Endodermal cell (in vitro differentiated cells): ENCODE measurements at regions not wholly inside any gene's neighbourhood (a gene's known extent, or its start where the extent isn't known, plus 50 kb on each side); places are given as distances from the start of the nearest gene placed in this dataset.

Source experiments
- DNase-seq: peaks from one replicate; pipeline ENCODE4 v3.0.0-alpha.2; 2017
- H3K27ac ChIP-seq: 2 replicates; pipeline ENCODE4 v1.5.1; 2013; ENCODE audit warnings: mild to moderate bottlenecking, low read depth, low read length, moderate library complexity
- H3K27me3 ChIP-seq: 2 replicates; pipeline ENCODE4 v1.6.1; 2013; ENCODE audit warnings: mild to moderate bottlenecking, low read length, moderate library complexity; ENCODE audit not compliant: insufficient read depth, control insufficient read depth, poor library complexity, severe bottlenecking
- H3K36me3 ChIP-seq: 2 replicates; pipeline ENCODE4 v1.7.0; 2013; ENCODE audit warnings: mild to moderate bottlenecking, low read length, moderate library complexity; ENCODE audit not compliant: control insufficient read depth, insufficient read depth
- H3K4me1 ChIP-seq: one replicate; pipeline ENCODE4 v1.7.0; 2013; ENCODE audit warnings: low read length; ENCODE audit not compliant: control insufficient read depth, insufficient read depth
- H3K4me3 ChIP-seq: 2 replicates; pipeline ENCODE4 v1.5.1; 2013; ENCODE audit warnings: mild to moderate bottlenecking, low read length, moderate library complexity
- H3K9ac ChIP-seq: 2 replicates; pipeline ENCODE4 v1.6.1; 2013; ENCODE audit warnings: mild to moderate bottlenecking, low read length, moderate library complexity; ENCODE audit not compliant: poor library complexity, severe bottlenecking; ENCODE audit errors: extremely low read depth
- H3K9me3 ChIP-seq: 2 replicates; pipeline ENCODE4 v1.6.1; 2013; ENCODE audit warnings: mild to moderate bottlenecking, low read length, moderate library complexity; ENCODE audit not compliant: control insufficient read depth
- H3K27ac Mint-ChIP-seq: 2 replicates; pipeline ENCODE4 v1.8.0; 2020; ENCODE audit warnings: mixed read lengths
- H3K27me3 Mint-ChIP-seq: 2 replicates; pipeline ENCODE4 v1.8.0; 2021; ENCODE audit warnings: mild to moderate bottlenecking, mixed read lengths; ENCODE audit not compliant: insufficient read depth
- H3K36me3 Mint-ChIP-seq: 2 replicates; pipeline ENCODE4 v1.8.0; 2020; ENCODE audit warnings: low read depth, mixed read lengths
- H3K4me1 Mint-ChIP-seq: 2 replicates; pipeline ENCODE4 v1.8.0; 2020; ENCODE audit warnings: mixed read lengths
- H3K4me3 Mint-ChIP-seq: 2 replicates; pipeline ENCODE4 v1.8.0; 2020; ENCODE audit warnings: mild to moderate bottlenecking, moderate library complexity, mixed read lengths
- H3K9me3 Mint-ChIP-seq: 2 replicates; pipeline ENCODE4 v1.8.0; 2020; ENCODE audit warnings: mild to moderate bottlenecking, mixed read lengths
- CTCF ChIP-seq: fragments of 200-600 bp; sonication (generic); conservative IDR thresholded peaks from 2 replicates; pipeline ENCODE4 v1.5.0; 2021; ENCODE audit warnings: antibody characterized with exemption, mild to moderate bottlenecking
- WGBS, 2 experiments: methylation state at CpG; one replicate each; pipeline versions ENCODE4 v1.1.5 to v1.1.7; 2013; ENCODE audit warnings: missing lambda C conversion rate in 2 of 2, mixed read lengths in 1 of 2; ENCODE audit not compliant: insufficient coverage in 1 of 2, insufficient read length in 1 of 2; 5-methylcytosine and 5-hydroxymethylcytosine counted together

GRCh38 chr3:76943671-76944070, 96.2 kb upstream of the ROBO2 start:
- Mint-ChIP-seq H3K27me3 (no peaks in the 10 kb centered on the region), H3K4me1 (peaks cover 3% of the 10 kb centered on the region), H3K9me3 (no peaks in the 10 kb centered on the region), H3K36me3 (no peaks in the 10 kb centered on the region), H3K4me3 (no peak overlapping the region), H3K27ac (no peak overlapping the region)
- no peak for TF ChIP-seq CTCF
- Histone ChIP-seq H3K27ac (no peak overlapping the region), H3K9me3 (no peaks in the 10 kb centered on the region), H3K4me1 (no peaks in the 10 kb centered on the region), H3K27me3 (no peaks in the 10 kb centered on the region), H3K4me3 (no peak overlapping the region), H3K36me3 (no peaks in the 10 kb centered on the region), H3K9ac (no peak overlapping the region)
- WGBS, 2 experiments: 80% methylated on average over 3 of the region's 3 CpGs; no CpG with 5 or more reads in 1 of the 2 experiments
- DNase-seq: no peak

DNA sequence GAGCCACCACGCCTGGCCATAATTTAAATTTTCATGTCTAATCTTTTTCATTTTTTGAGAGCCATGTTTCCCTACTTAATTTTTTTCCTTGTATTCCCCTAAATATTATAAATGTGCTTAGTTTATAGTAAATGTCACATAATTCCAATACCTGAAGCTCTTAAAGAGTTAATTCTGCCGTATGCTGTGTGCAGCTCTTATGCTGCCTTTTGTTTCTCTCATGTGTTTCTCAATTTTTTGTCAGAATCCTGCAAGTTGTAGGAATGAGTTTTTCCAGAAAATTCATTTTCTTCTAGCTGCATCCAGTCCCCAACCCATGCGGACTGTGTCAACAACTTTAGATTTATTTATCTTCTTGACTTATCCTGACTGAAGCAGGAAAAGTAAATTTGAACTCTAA, 90.9 kb upstream of the ROBO2 start:
- no peak overlapping the region for H3K4me3 Mint-ChIP-seq
- no peaks in the 10 kb centered on the region for H3K36me3 ChIP-seq
- H3K27me3 ChIP-seq: no peaks in the 10 kb centered on the region
- WGBS, 2 experiments: 98 to 100% methylated on average over 1 to 3 of the region's 3 CpGs
- H3K4me3 ChIP-seq: no peak overlapping the region
- peaks cover 3% of the 10 kb centered on the region for H3K4me1 Mint-ChIP-seq
- H3K27ac ChIP-seq: no peak overlapping the region
- no peaks in the 10 kb centered on the region for H3K4me1 ChIP-seq
- no peak for DNase-seq
- no peak for TF ChIP-seq CTCF
- H3K9me3 ChIP-seq: no peaks in the 10 kb centered on the region
- H3K9me3 Mint-ChIP-seq: no peaks in the 10 kb centered on the region
- H3K27me3 Mint-ChIP-seq: no peaks in the 10 kb centered on the region
- H3K9ac ChIP-seq: no peak overlapping the region
- H3K27ac Mint-ChIP-seq: no peak overlapping the region
- H3K36me3 Mint-ChIP-seq: no peaks in the 10 kb centered on the region

- Mint-ChIP-seq H3K27ac (no peak overlapping the region), H3K9me3 (no peaks in the 10 kb centered on the region), H3K4me1 (peaks cover 3% of the 10 kb centered on the region), H3K27me3 (no peaks in the 10 kb centered on the region), H3K36me3 (no peaks in the 10 kb centered on the region), H3K4me3 (no peak overlapping the region)
- Histone ChIP-seq H3K36me3 (no peaks in the 10 kb centered on the region), H3K4me1 (no peaks in the 10 kb centered on the region), H3K9me3 (no peaks in the 10 kb centered on the region), H3K9ac (no peak overlapping the region), H3K4me3 (no peak overlapping the region), H3K27me3 (no peaks in the 10 kb centered on the region), H3K27ac (no peak overlapping the region)
- WGBS, 2 experiments: 89 to 95% methylated on average over 8 to 9 of the region's 9 CpGs
- DNase-seq: no peak
- TF ChIP-seq CTCF: no peak
These were observed 90.4 kb upstream of the ROBO2 start for GRCh38 chr3:76949462-76949861.
